ENCODE measurements at regions not wholly inside any gene's neighbourhood (a gene's known extent, or its start where the extent isn't known, plus 50 kb on each side); places are given as distances from the start of the nearest gene placed in this dataset.
"Not testable (repeated sequence)": the region's sequence is repeated elsewhere in the genome, so short reads cannot be mapped to it uniquely, and the experiment has no call there.

GRCh38 chr4:164115236-164115635 is 620.7 kb downstream of the TMA16 start:
- DNase-seq (ENCODE audit: low spot score in 2 of 2), result no peak
- ATAC-seq, result no peak
- H3K4me3 Mint-ChIP-seq, result no peak overlapping the region
- peaks cover 3% of the 10 kb centered on the region for H3K9me3 Mint-ChIP-seq
- no peak overlapping the region for H3K27ac Mint-ChIP-seq
- H3K4me1 Mint-ChIP-seq, result no peaks in the 10 kb centered on the region
- no peaks in the 10 kb centered on the region for H3K36me3 Mint-ChIP-seq

- H3K27ac Mint-ChIP-seq, result no peak overlapping the region
- H3K36me3 Mint-ChIP-seq, result no peaks in the 10 kb centered on the region
- H3K4me3 Mint-ChIP-seq, result no peak overlapping the region
- peaks cover 10% of the 10 kb centered on the region for H3K9me3 Mint-ChIP-seq
- H3K4me1 Mint-ChIP-seq, result no peaks in the 10 kb centered on the region
- ATAC-seq, result no peak
- DNase-seq (ENCODE audit: low spot score in 2 of 2), result no peak
Observed at GRCh38 chr4:164116286-164116685, 621.8 kb downstream of the TMA16 start.

- Mint-ChIP-seq H3K36me3 (no peaks in the 10 kb centered on the region), H3K27ac (no peak overlapping the region)
- ATAC-seq, result no peak
Observed at GRCh38 chr4:164134388-164134787, 619.5 kb upstream of the SMIM31 start.

GRCh38 chr4:164136180-164136616 is 617.7 kb upstream of the SMIM31 start:
- Mint-ChIP-seq H3K4me3 (no peak overlapping the region), H3K27ac (no peak overlapping the region), H3K4me1 (no peaks in the 10 kb centered on the region)

More at GRCh38 chr4:164134388-164134787, 619.5 kb upstream of the SMIM31 start:
- H3K4me1 Mint-ChIP-seq, result no peaks in the 10 kb centered on the region
- DNase-seq (ENCODE audit: low spot score in 2 of 2), result no peak
- H3K9me3 Mint-ChIP-seq, result peaks cover 8% of the 10 kb centered on the region
- no peak overlapping the region for H3K4me3 Mint-ChIP-seq

GRCh38 chr4:164138521-164138920 is 615.4 kb upstream of the SMIM31 start:
- Mint-ChIP-seq H3K27ac (no peak overlapping the region), H3K4me3 (no peak overlapping the region), H3K9me3 (peaks cover 10% of the 10 kb centered on the region), H3K4me1 (no peaks in the 10 kb centered on the region), H3K36me3 (no peaks in the 10 kb centered on the region)
- no peak for DNase-seq (ENCODE audit: low spot score in 2 of 2)
- ATAC-seq, result no peak

More at GRCh38 chr4:164136180-164136616, 617.7 kb upstream of the SMIM31 start:
- H3K9me3 Mint-ChIP-seq, result peaks cover 11% of the 10 kb centered on the region
- DNase-seq (ENCODE audit: low spot score in 2 of 2) (no peak), ATAC-seq (no peak)
- H3K36me3 Mint-ChIP-seq, result no peaks in the 10 kb centered on the region

- H3K4me1 Mint-ChIP-seq, result no peaks in the 10 kb centered on the region
- no peaks in the 10 kb centered on the region for H3K36me3 Mint-ChIP-seq
- no peak overlapping the region for H3K4me3 Mint-ChIP-seq
- H3K27ac Mint-ChIP-seq, result no peak overlapping the region
- peaks cover 10% of the 10 kb centered on the region for H3K9me3 Mint-ChIP-seq
- DNase-seq (ENCODE audit: low spot score in 2 of 2) (no peak), ATAC-seq (no peak)
Observed at GRCh38 chr4:164139291-164139690, 614.6 kb upstream of the SMIM31 start.

- not testable (repeated sequence) for H3K4me3 Mint-ChIP-seq; ATAC-seq; H3K27ac Mint-ChIP-seq; H3K36me3 Mint-ChIP-seq; H3K9me3 Mint-ChIP-seq; DNase-seq (ENCODE audit: low spot score in 2 of 2); H3K4me1 Mint-ChIP-seq
Observed at GRCh38 chr4:164141755-164142375, 612.1 kb upstream of the SMIM31 start.

GRCh38 chr4:164154416-164154815 is 599.5 kb upstream of the SMIM31 start:
- Mint-ChIP-seq H3K36me3 (no peaks in the 10 kb centered on the region), H3K9me3 (peaks cover 8% of the 10 kb centered on the region), H3K4me1 (no peaks in the 10 kb centered on the region), H3K4me3 (no peak overlapping the region), H3K27ac (no peak overlapping the region)
- DNase-seq (ENCODE audit: low spot score in 2 of 2) (no peak), ATAC-seq (no peak)

GRCh38 chr4:164169591-164169990 is 584.3 kb upstream of the SMIM31 start:
- no peak for DNase-seq (ENCODE audit: low spot score in 2 of 2)
- Mint-ChIP-seq H3K36me3 (no peaks in the 10 kb centered on the region), H3K27ac (no peak overlapping the region), H3K4me3 (no peak overlapping the region), H3K4me1 (no peaks in the 10 kb centered on the region), H3K9me3 (no peaks in the 10 kb centered on the region)
- no peak for ATAC-seq

GRCh38 chr4:164177153-164177552 is 576.8 kb upstream of the SMIM31 start:
- no peak overlapping the region for H3K4me3 Mint-ChIP-seq
- no peaks in the 10 kb centered on the region for H3K36me3 Mint-ChIP-seq
- H3K9me3 Mint-ChIP-seq, result no peaks in the 10 kb centered on the region
- no peak overlapping the region for H3K27ac Mint-ChIP-seq
- ATAC-seq, result no peak
- DNase-seq (ENCODE audit: low spot score in 2 of 2), result no peak
- H3K4me1 Mint-ChIP-seq, result no peaks in the 10 kb centered on the region

GRCh38 chr4:164177753-164178152 is 576.2 kb upstream of the SMIM31 start:
- Mint-ChIP-seq H3K36me3 (no peaks in the 10 kb centered on the region), H3K4me1 (no peaks in the 10 kb centered on the region), H3K9me3 (no peaks in the 10 kb centered on the region), H3K27ac (no peak overlapping the region), H3K4me3 (no peak overlapping the region)
- ATAC-seq, result no peak
- DNase-seq (ENCODE audit: low spot score in 2 of 2), result no peak

GRCh38 chr4:164188236-164188635 is 565.7 kb upstream of the SMIM31 start:
- peaks cover 3% of the 10 kb centered on the region for H3K9me3 Mint-ChIP-seq
- H3K36me3 Mint-ChIP-seq, result no peaks in the 10 kb centered on the region
- H3K4me1 Mint-ChIP-seq, result no peaks in the 10 kb centered on the region
- DNase-seq (ENCODE audit: low spot score in 2 of 2) (no peak), ATAC-seq (no peak)
- no peak overlapping the region for H3K4me3 Mint-ChIP-seq
- H3K27ac Mint-ChIP-seq, result no peak overlapping the region

GRCh38 chr4:164192844-164193243 is 561.1 kb upstream of the SMIM31 start:
- Mint-ChIP-seq H3K9me3 (peaks cover 4% of the 10 kb centered on the region), H3K4me3 (no peak overlapping the region), H3K36me3 (no peaks in the 10 kb centered on the region), H3K4me1 (no peaks in the 10 kb centered on the region), H3K27ac (no peak overlapping the region)
- ATAC-seq (no peak), DNase-seq (ENCODE audit: low spot score in 2 of 2) (no peak)

- H3K4me3 Mint-ChIP-seq, result no peak overlapping the region
- DNase-seq (ENCODE audit: low spot score in 2 of 2), result no peak
- H3K4me1 Mint-ChIP-seq, result no peaks in the 10 kb centered on the region
- no peak for ATAC-seq
- H3K9me3 Mint-ChIP-seq, result peaks cover 4% of the 10 kb centered on the region
- no peaks in the 10 kb centered on the region for H3K36me3 Mint-ChIP-seq
- H3K27ac Mint-ChIP-seq, result no peak overlapping the region
Observed at GRCh38 chr4:164193676-164194075, 560.3 kb upstream of the SMIM31 start.

GRCh38 chr4:164197556-164197955 is 556.4 kb upstream of the SMIM31 start:
- H3K4me1 Mint-ChIP-seq, result no peaks in the 10 kb centered on the region
- no peak overlapping the region for H3K4me3 Mint-ChIP-seq
- no peak for ATAC-seq
- no peak overlapping the region for H3K27ac Mint-ChIP-seq
- peaks cover 16% of the 10 kb centered on the region for H3K9me3 Mint-ChIP-seq
- DNase-seq (ENCODE audit: low spot score in 2 of 2), result no peak
- H3K36me3 Mint-ChIP-seq, result no peaks in the 10 kb centered on the region

GRCh38 chr4:164203476-164203875 is 550.5 kb upstream of the SMIM31 start:
- ATAC-seq (no peak), DNase-seq (ENCODE audit: low spot score in 2 of 2) (no peak)
- H3K36me3 Mint-ChIP-seq, result no peaks in the 10 kb centered on the region
- H3K27ac Mint-ChIP-seq, result no peak overlapping the region
- H3K4me3 Mint-ChIP-seq, result no peak overlapping the region
- no peaks in the 10 kb centered on the region for H3K4me1 Mint-ChIP-seq
- peaks cover 14% of the 10 kb centered on the region for H3K9me3 Mint-ChIP-seq

GRCh38 chr4:164204434-164204833 is 549.5 kb upstream of the SMIM31 start:
- Mint-ChIP-seq H3K27ac (no peak overlapping the region), H3K4me3 (no peak overlapping the region), H3K9me3 (peaks cover 14% of the 10 kb centered on the region), H3K36me3 (no peaks in the 10 kb centered on the region), H3K4me1 (no peaks in the 10 kb centered on the region)
- no peak for ATAC-seq
- DNase-seq (ENCODE audit: low spot score in 2 of 2), result no peak

Data from stimulated activated effector memory CD8-positive, alpha-beta T cell treated with anti-CD3 and anti-CD28 coated beads, Interleukin-12 subunit alpha, Interleukin-12 subunit beta, amount 100 ng/mL, for 72 hours (primary cell).